Neural cell (in vitro differentiated cells): ENCODE measurements at regions not wholly inside any gene's neighbourhood (a gene's known extent, or its start where the extent isn't known, plus 50 kb on each side); places are given as distances from the start of the nearest gene placed in this dataset.

Source experiments
- H2AFZ ChIP-seq: fragments of 200-600, 300-800 bp; sonication (generic), shearing (Covaris generic); 2 replicates; pipeline ENCODE4 v1.6.0; 2014; ENCODE audit warnings: low read depth, mild to moderate bottlenecking, antibody characterized with exemption, low read length, moderate library complexity
- H3F3A ChIP-seq: fragments of 200-600 bp; shearing (Covaris generic); 2 replicates; pipeline ENCODE4 v1.6.1; 2016; ENCODE audit warnings: mild to moderate bottlenecking, moderate library complexity, mixed read lengths, antibody characterized with exemption, low read length; ENCODE audit not compliant: insufficient read depth, poor library complexity, severe bottlenecking
- H3K27ac ChIP-seq: fragments of 200-600, 300-800 bp; sonication (generic), shearing (Covaris generic); 2 replicates; pipeline ENCODE4 v1.5.1; 2014; ENCODE audit warnings: mild to moderate bottlenecking, low read length, moderate library complexity
- H3K27me3 ChIP-seq: fragments of 300-800, 200-600 bp; sonication (generic), shearing (Covaris generic); 2 replicates; pipeline ENCODE4 v1.6.0; 2014; ENCODE audit warnings: mild to moderate bottlenecking, low read depth, low read length, moderate library complexity; ENCODE audit not compliant: insufficient read depth
- H3K36me3 ChIP-seq: fragments of 300-800, 200-600 bp; sonication (generic), shearing (Covaris generic); 2 replicates; pipeline ENCODE4 v1.5.1; 2014; ENCODE audit warnings: mild to moderate bottlenecking, antibody characterized with exemption, low read length, moderate library complexity; ENCODE audit not compliant: insufficient read depth
- H3K4me2 ChIP-seq: fragments of 300-800, 200-600 bp; sonication (generic), shearing (Covaris generic); 2 replicates; pipeline ENCODE4 v1.6.0; 2014; ENCODE audit warnings: mild to moderate bottlenecking, low read length
- H3K4me3 ChIP-seq: fragments of 300-800, 200-600 bp; sonication (generic), shearing (Covaris generic); 2 replicates; pipeline ENCODE4 v1.5.1; 2014; ENCODE audit warnings: mild to moderate bottlenecking, low read length, moderate library complexity
- H3K79me2 ChIP-seq: fragments of 200-600 bp; shearing (Covaris generic); replicated peaks from 2 replicates; pipeline ENCODE4 v1.6.0; 2014; ENCODE audit warnings: mild to moderate bottlenecking, low read length, moderate library complexity; ENCODE audit not compliant: insufficient read depth
- H3K9ac ChIP-seq: fragments of 300-800, 200-600 bp; sonication (generic), shearing (Covaris generic); 2 replicates; pipeline ENCODE4 v1.6.1; 2016; ENCODE audit warnings: mild to moderate bottlenecking, low read length, mixed read lengths
- H3K9me2 ChIP-seq: fragments of 200-600 bp; shearing (Covaris generic); 2 replicates; pipeline ENCODE4 v1.6.1; 2016; ENCODE audit warnings: mild to moderate bottlenecking, low read length, mixed read lengths; ENCODE audit not compliant: insufficient read depth
- H3K9me3 ChIP-seq: fragments of 200-600, 300-800 bp; sonication (generic), shearing (Covaris generic); 2 replicates; pipeline ENCODE4 v1.6.1; 2016; ENCODE audit warnings: mild to moderate bottlenecking, mixed run types, low read length, moderate library complexity, mixed read lengths
- H4K20me1 ChIP-seq: fragments of 200-600 bp; shearing (Covaris generic); 2 replicates; pipeline ENCODE4 v1.6.1; 2016; ENCODE audit warnings: mild to moderate bottlenecking, mixed run types; ENCODE audit not compliant: insufficient read depth
- EP300 ChIP-seq: fragments of 450-650 bp; conservative IDR thresholded peaks from 2 replicates; pipeline ENCODE4 v1.6.1; 2014; ENCODE audit warnings: antibody characterized with exemption, mild to moderate bottlenecking, moderate library complexity; ENCODE audit not compliant: poor library complexity, severe bottlenecking
- EZH2 ChIP-seq: fragments of 200-600, 300-800 bp; shearing (Covaris generic), sonication (generic); IDR thresholded peaks from 2 replicates; pipeline ENCODE4 v1.6.1; 2014; ENCODE audit warnings: antibody characterized with exemption, low read length, borderline replicate concordance, mild to moderate bottlenecking; ENCODE audit not compliant: insufficient read depth, poor library complexity, severe bottlenecking
- MXI1 ChIP-seq: fragments of 450-650 bp; conservative IDR thresholded peaks from 2 replicates; pipeline ENCODE4 v1.6.1; 2014; ENCODE audit warnings: antibody characterized with exemption, mild to moderate bottlenecking; ENCODE audit not compliant: poor library complexity, severe bottlenecking
- POLR2AphosphoS5 ChIP-seq: IDR thresholded peaks from 2 replicates; pipeline ENCODE4 v1.6.1; 2012
- RAD21 ChIP-seq: fragments of 450-650 bp; conservative IDR thresholded peaks from 2 replicates; pipeline ENCODE4 v1.6.1; 2014; ENCODE audit warnings: antibody characterized with exemption, mild to moderate bottlenecking, moderate library complexity
- SMC3 ChIP-seq: fragments of 450-650 bp; conservative IDR thresholded peaks from 2 replicates; pipeline ENCODE4 v1.6.1; 2014; ENCODE audit warnings: antibody characterized with exemption, mild to moderate bottlenecking, moderate library complexity; ENCODE audit not compliant: poor library complexity
- TAF1 ChIP-seq: IDR thresholded peaks from 2 replicates; pipeline ENCODE4 v1.6.1; 2012; ENCODE audit warnings: low read depth
- TF ChIP-seq, protein P1 (sequence below): fragments of 450-650 bp; IDR thresholded peaks from 2 replicates; pipeline ENCODE4 v1.5.1; 2014; ENCODE audit warnings: antibody characterized with exemption, mild to moderate bottlenecking, moderate library complexity; ENCODE audit not compliant: poor library complexity, severe bottlenecking
- TF ChIP-seq, protein P2 (sequence below): IDR thresholded peaks from 2 replicates; pipeline ENCODE4 v1.6.1; 2012; ENCODE audit warnings: borderline replicate concordance

DNA sequence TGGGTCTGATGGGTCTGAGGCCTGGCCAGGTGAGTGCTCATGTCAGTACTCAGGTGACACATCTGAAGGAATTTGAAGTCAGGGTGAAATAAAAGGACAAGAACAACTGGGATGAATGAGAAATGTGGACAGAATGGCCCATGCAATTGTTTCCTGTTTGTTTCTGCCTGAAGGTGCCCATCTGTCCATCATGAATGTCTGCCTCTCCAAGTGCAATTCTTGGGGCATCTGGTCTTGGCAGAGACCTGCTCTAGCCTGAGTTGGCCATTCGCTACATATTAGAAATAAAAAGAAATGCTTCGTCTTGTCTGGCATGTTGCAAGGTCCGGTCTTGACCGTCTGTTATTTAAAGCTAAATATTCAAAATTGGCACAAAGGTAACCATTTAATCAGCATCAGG lies 142.0 kb upstream of the AGBL1 start:
- Histone ChIP-seq H3K79me2 (no peaks in the 10 kb centered on the region), H3K9me3 (no peaks in the 10 kb centered on the region), H3K27ac (no peak overlapping the region)

DNA sequence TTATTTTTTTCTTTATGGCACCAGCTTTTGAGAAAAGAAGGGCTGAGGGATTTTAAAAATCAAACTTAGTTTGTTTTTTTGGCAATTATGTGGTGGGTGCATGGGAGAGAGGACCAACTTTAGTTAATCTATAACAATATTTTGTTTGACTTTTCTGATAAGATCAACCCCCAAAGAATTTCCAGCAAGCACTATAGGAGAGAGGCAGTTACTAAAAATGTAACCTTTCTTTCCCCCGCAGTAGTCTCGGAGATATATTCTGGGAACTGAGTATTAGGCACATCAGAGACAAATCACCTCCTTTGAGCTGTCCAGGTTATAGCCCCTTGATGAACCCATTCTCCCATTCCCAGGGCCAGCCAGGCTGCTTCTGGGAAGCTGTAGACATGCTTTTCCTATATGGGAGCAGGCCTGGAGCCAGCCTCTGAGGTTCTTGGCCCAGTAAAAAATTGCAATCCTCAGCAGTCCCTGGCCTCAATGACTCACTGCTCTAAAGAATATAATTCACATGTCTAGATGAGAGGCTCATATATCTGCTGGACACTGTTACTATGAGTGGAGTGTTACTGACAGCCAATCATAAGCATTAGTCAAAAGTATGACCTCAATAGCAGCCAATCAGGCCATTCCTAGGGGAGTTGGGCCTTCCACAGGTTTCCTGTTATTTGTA lies 138.3 kb upstream of the AGBL1 start:
- Histone ChIP-seq H3K27me3 (no peaks in the 10 kb centered on the region), H3K9me3 (no peaks in the 10 kb centered on the region), H3K4me3 (no peak overlapping the region), H3K9me2 (no peaks in the 10 kb centered on the region), H3K79me2 (no peaks in the 10 kb centered on the region), H4K20me1 (no peaks in the 10 kb centered on the region), H3F3A (no peaks in the 10 kb centered on the region), H3K27ac (no peak overlapping the region), H3K9ac (no peak overlapping the region), H3K36me3 (no peaks in the 10 kb centered on the region), H2AFZ (no peak overlapping the region), H3K4me2 (no peak overlapping the region)
- no peak for TF ChIP-seq MXI1
- TF ChIP-seq, protein P1, sequence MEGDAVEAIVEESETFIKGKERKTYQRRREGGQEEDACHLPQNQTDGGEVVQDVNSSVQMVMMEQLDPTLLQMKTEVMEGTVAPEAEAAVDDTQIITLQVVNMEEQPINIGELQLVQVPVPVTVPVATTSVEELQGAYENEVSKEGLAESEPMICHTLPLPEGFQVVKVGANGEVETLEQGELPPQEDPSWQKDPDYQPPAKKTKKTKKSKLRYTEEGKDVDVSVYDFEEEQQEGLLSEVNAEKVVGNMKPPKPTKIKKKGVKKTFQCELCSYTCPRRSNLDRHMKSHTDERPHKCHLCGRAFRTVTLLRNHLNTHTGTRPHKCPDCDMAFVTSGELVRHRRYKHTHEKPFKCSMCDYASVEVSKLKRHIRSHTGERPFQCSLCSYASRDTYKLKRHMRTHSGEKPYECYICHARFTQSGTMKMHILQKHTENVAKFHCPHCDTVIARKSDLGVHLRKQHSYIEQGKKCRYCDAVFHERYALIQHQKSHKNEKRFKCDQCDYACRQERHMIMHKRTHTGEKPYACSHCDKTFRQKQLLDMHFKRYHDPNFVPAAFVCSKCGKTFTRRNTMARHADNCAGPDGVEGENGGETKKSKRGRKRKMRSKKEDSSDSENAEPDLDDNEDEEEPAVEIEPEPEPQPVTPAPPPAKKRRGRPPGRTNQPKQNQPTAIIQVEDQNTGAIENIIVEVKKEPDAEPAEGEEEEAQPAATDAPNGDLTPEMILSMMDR = no peak
- TF ChIP-seq TAF1 = no peak
- no peak for TF ChIP-seq POLR2AphosphoS5
- no peak for TF ChIP-seq EP300
- no peak for TF ChIP-seq RAD21
- TF ChIP-seq SMC3 = no peak
- TF ChIP-seq, protein P2, sequence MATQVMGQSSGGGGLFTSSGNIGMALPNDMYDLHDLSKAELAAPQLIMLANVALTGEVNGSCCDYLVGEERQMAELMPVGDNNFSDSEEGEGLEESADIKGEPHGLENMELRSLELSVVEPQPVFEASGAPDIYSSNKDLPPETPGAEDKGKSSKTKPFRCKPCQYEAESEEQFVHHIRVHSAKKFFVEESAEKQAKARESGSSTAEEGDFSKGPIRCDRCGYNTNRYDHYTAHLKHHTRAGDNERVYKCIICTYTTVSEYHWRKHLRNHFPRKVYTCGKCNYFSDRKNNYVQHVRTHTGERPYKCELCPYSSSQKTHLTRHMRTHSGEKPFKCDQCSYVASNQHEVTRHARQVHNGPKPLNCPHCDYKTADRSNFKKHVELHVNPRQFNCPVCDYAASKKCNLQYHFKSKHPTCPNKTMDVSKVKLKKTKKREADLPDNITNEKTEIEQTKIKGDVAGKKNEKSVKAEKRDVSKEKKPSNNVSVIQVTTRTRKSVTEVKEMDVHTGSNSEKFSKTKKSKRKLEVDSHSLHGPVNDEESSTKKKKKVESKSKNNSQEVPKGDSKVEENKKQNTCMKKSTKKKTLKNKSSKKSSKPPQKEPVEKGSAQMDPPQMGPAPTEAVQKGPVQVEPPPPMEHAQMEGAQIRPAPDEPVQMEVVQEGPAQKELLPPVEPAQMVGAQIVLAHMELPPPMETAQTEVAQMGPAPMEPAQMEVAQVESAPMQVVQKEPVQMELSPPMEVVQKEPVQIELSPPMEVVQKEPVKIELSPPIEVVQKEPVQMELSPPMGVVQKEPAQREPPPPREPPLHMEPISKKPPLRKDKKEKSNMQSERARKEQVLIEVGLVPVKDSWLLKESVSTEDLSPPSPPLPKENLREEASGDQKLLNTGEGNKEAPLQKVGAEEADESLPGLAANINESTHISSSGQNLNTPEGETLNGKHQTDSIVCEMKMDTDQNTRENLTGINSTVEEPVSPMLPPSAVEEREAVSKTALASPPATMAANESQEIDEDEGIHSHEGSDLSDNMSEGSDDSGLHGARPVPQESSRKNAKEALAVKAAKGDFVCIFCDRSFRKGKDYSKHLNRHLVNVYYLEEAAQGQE = no peak
- TF ChIP-seq EZH2 = no peak

More for the DNA sequence above, 142.0 kb upstream of the AGBL1 start:
- Histone ChIP-seq H4K20me1 (no peaks in the 10 kb centered on the region), H3K4me3 (no peak overlapping the region), H3K9me2 (no peaks in the 10 kb centered on the region), H3F3A (no peaks in the 10 kb centered on the region), H3K4me2 (no peak overlapping the region), H3K36me3 (no peaks in the 10 kb centered on the region), H3K9ac (no peak overlapping the region), H3K27me3 (no peaks in the 10 kb centered on the region), H2AFZ (no peak overlapping the region)
- TF ChIP-seq, protein P2 = no peak
- TF ChIP-seq, protein P1 = no peak
- TF ChIP-seq EP300 = no peak
- TF ChIP-seq TAF1 = no peak
- no peak for TF ChIP-seq MXI1
- no peak for TF ChIP-seq SMC3
- TF ChIP-seq RAD21 = no peak
- TF ChIP-seq EZH2 = no peak
- TF ChIP-seq POLR2AphosphoS5 = no peak
